Mucosa of gallbladder (tissue), 1 donor: ENCODE measurements at regions not wholly inside any gene's neighbourhood (a gene's known extent, or its start where the extent isn't known, plus 50 kb on each side); places are given as distances from the start of the nearest gene placed in this dataset.

Experiments used
- DNase-seq: peaks from one replicate; pipeline ENCODE4 v3.0.0-alpha.2; 2020; ENCODE audit warnings: low spot score
- donor health status: DM: no; HTN: no; CAD: no.

DNA sequence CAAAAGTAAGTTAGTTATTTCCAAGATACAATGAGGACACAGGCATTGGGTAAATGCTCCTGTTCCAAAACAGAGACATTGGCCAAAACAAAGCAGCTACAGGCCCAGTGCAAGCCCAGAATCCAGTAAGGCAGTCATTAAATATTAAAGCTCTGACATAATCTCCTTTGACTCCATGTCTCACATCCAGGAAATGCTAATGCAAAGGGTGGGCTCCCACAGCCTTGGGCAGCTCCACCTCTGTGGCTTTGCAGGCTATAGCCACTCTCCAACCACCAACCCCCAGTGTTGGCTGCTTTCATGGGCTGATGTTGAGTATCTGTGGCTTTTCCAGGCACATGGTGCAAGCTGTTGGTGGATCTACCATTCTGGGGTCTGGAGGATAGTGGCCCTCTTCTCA lies 733.4 kb upstream of the SOX9 start:
- DNase-seq: no peak

GRCh38 chr17:71392715-71393567 lies 727.9 kb upstream of the SOX9 start:
- no peak for DNase-seq

- no peak for DNase-seq
Measured at GRCh38 chr17:71395901-71396300, 724.9 kb upstream of the SOX9 start.

- no peak for DNase-seq
Measured at GRCh38 chr17:71396711-71397110, 724.1 kb upstream of the SOX9 start.

- no peak for DNase-seq
Measured at GRCh38 chr17:71398025-71398424, 722.8 kb upstream of the SOX9 start.

- no peak for DNase-seq
Measured at GRCh38 chr17:71398800-71399219, 722.0 kb upstream of the SOX9 start.

GRCh38 chr17:71399221-71399620 lies 721.6 kb upstream of the SOX9 start:
- DNase-seq: no peak

- DNase-seq: no peak
Measured at GRCh38 chr17:71399649-71400048, 721.2 kb upstream of the SOX9 start.

- DNase-seq: no peak
Measured at GRCh38 chr17:71402007-71402406, 718.8 kb upstream of the SOX9 start.

GRCh38 chr17:71402661-71403141 lies 718.1 kb upstream of the SOX9 start:
- no peak for DNase-seq

GRCh38 chr17:71405101-71405500 lies 715.7 kb upstream of the SOX9 start:
- DNase-seq: no peak

DNA sequence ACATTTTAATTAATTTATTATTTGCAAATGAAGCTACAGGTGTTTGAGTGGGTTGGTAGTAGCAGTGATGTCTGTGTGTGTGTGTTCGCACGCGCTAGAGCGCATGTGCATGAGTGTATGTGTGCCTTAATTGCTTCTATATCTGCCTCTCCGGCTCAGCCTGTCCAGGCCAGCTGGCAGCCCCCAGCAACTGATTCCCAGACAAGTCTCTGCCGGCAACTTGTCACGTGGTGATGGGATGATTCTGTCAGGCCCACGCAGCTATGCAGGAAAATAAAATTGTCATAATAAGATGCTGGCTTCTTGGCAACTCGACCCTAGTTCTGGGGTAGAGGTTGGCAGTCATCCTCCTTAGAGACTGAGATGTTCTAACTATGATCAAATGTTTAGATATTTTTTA lies 712.8 kb upstream of the SOX9 start:
- DNase-seq: no peak

DNA sequence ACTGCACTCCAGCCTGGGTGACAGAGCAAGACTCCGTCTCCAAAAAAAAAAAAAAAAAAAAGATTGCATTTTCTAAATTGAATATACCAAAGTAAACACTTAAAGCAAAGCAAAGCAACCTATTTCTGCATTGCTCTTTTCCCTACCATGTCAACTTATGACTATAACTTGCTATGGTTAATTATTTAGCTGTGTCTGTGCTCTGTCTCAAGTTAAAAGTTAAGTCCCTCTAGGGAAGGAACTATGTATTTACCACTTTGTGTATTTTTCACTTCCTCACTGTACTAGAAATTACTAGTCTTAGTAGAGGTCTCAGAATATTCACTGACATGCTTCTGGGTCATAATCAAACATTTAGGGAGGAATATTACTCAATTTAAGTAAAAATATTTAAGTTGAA lies 711.7 kb upstream of the SOX9 start:
- DNase-seq: no peak

GRCh38 chr17:71409712-71410111 lies 711.1 kb upstream of the SOX9 start:
- DNase-seq: no peak

GRCh38 chr17:71412803-71413202 lies 708.0 kb upstream of the SOX9 start:
- DNase-seq: no peak

DNA sequence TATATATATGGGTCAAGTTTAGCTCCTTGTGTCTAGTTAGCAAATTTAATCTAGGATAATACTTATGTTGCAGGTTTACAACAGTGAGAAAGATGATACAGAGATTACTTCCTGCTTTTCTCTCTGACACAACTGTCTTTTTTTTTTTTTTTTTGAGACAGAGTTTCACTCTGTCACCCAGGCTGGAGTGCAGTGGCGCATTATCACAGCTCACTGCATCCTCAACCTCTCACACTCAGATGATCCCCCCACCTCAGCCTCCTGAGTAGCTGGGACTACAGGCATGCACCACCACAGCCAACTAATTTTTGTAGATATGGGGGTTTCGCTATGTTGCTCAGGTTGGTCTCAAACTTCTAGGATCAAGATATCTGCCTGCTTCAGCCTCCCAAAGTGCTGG lies 706.9 kb upstream of the SOX9 start:
- no peak for DNase-seq

DNA sequence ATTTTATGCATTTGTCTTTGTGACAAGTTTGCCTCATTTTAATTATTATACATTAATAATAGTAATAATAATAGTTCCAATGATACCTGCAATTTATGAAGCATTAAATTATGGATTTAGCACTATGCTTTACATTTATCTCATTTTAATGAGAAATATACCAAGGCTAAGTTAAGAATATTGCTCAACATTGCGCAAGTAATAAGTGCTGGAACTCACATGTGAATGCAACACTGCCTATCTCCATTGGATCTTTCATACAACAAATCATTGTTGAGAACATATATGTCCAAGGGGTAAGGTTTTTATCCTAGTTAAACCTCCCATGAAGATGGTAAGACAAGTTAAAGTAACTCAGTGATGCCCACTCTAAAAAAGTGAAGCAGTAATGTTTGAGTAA lies 703.7 kb upstream of the SOX9 start:
- no peak for DNase-seq

DNA sequence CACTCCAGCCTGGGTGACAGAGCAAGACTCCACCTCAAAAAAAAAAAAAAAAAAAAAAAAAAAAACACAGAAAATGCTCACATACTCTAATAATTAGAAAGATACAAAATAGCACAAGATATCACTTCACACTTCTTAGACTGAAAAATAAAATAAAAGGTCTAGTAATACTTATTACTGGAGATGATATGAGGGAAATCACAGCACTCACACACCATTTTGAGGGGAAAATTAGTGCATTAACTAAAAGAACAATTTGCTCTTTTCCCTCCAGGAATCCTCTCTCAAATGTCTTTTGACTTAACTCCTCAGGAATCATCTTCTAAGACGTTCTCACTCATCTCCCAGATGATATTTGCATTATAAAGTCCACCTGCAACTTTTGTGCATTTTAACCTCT lies 697.9 kb upstream of the SOX9 start:
- DNase-seq: no peak

GRCh38 chr17:71423871-71424546 lies 696.8 kb upstream of the SOX9 start:
- DNase-seq: no peak

DNA sequence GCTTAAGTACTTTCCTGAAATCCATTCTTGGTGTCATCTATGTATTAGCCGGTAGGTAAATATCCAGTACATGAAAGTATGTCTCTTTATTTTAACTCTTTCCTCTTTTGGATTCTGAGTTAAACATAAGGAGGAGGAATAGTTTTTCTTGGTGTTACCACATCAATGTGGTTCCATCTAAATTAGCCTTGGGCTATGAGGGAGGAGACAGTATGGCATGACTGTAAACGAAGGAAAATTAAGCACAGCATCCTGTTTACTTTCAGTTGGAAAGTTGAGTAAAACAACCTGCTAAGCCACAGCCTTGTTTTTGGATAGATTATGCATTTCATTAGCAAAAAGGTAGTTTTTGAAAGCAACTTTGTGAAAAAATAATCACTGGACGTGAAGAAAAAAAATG lies 693.0 kb upstream of the SOX9 start:
- DNase-seq: no peak

GRCh38 chr17:71428897-71429296 lies 691.9 kb upstream of the SOX9 start:
- DNase-seq: no peak

DNA sequence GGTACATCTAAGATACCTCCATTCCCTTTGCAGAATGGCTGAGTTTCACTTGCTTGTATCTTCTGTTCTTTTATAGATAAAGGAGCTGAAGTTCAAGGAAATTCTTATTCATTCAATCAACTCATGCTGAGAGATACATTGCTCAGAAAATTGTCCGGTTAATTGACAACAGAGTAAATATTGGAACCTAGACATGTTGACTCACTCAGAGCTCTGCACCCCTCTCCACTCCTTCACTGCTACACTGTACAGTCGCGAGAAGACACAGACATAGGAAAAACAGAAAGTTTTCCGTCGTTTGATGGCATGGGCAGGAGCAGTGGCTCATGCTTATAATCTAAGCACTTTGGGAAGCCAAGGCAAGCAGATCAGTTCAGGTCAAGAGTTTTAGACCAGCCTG lies 690.5 kb upstream of the SOX9 start:
- no peak for DNase-seq

DNA sequence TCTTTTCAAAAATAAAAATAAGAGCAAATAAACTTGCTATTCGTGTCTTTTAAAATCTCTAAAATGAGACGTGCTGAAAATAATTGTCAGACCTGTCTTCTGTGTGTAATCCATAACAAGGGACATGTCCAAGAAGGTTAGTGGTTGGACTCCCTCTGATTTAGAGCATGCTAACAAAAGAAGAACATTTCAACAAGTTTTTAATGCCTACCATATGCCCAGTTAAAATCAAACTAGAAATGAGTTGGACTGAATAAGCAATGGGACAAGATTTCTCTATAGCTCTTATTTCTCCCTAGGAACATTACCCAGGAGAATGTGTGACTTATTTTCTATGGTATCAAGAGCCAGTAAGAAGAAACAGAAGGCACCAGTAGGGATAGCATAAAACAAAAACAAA lies 689.7 kb upstream of the SOX9 start:
- no peak for DNase-seq
